ENCODE measurements at regions not wholly inside any gene's neighbourhood (a gene's known extent, or its start where the extent isn't known, plus 50 kb on each side); places are given as distances from the start of the nearest gene placed in this dataset.

DNA sequence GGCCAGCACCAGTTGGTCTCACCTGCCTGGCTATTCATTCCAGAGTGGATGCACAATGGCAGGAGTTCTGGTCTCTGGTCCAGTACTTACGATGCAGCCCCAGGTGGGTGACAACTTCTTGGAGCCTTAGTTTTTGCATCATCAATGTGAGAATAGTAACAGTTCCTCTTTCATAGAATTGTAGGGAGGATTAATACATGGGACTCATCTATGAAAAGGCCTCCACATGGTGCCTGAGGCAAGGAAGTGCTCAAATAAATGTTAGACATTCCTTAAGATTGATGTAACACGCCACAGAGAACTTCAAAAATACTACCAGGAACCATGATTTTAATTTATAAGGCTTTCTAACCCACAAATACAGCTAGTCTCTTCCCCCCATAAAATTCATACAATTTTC is 120.1 kb upstream of the CHST15 start:
- no peak overlapping the region for H3K27ac Mint-ChIP-seq
- H3K36me3 Mint-ChIP-seq, result no peaks in the 10 kb centered on the region
- H3K27me3 Mint-ChIP-seq (ENCODE audit: low read depth in 3 of 3), result peaks cover 3 to 6% (median 4%) of the 10 kb centered on the region in 3 donors
- H3K4me3 Mint-ChIP-seq, result no peak overlapping the region
- H3K4me1 Mint-ChIP-seq, result no peaks in the 10 kb centered on the region
- no peaks in the 10 kb centered on the region for H3K9me3 Mint-ChIP-seq
- no peak for DNase-seq

DNA sequence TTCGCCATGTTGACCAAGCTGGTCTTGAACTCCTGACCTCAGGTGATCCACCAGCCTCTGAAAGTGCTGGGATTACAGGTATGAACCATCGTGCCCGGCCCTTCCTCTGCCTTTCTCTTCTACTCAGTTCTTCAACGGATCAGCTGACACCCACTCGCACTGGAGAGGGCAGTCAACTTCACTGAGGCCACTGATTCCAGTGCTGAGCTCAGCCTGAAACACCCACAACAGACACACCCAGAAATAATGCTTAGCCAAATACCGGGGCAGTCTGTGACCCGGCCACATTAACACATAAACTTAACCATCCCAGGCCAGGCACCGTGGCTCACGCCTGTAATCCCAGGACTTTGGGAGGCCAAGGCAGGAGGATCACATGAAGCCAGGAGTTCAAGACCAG is 119.3 kb upstream of the CHST15 start:
- Mint-ChIP-seq H3K4me3 (no peak overlapping the region), H3K27ac (no peak overlapping the region), H3K36me3 (no peaks in the 10 kb centered on the region), H3K4me1 (no peaks in the 10 kb centered on the region), H3K27me3 (ENCODE audit: low read depth in 3 of 3) (peaks cover 3 to 4% (median 4%) of the 10 kb centered on the region in 3 donors), H3K9me3 (no peaks in the 10 kb centered on the region)
- no peak for DNase-seq

DNA sequence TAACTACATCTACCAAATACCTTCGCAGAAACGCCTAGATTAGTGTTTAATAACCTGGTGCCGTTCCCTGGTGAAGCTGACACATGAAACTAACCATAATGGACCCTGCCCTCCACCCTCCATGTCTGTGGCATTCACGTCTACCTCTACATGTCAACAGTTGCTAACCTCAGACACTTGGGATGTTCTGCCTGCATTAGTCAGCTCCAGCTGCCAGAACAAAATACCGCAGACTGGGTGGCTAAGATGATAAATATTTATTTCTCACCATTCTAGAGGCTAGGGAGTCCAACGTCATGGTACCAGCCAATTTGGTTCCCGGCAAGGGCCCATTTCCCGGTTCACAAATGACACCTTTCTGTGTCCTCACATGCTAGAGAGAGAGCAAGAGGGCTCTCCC is 118.5 kb upstream of the CHST15 start:
- no peaks in the 10 kb centered on the region for H3K9me3 Mint-ChIP-seq
- DNase-seq, result no peak
- H3K36me3 Mint-ChIP-seq, result no peaks in the 10 kb centered on the region
- H3K27me3 Mint-ChIP-seq (ENCODE audit: low read depth in 3 of 3), result peaks cover 2 to 4% (median 2%) of the 10 kb centered on the region in 3 donors
- H3K4me3 Mint-ChIP-seq, result no peak overlapping the region
- H3K27ac Mint-ChIP-seq, result no peak overlapping the region
- H3K4me1 Mint-ChIP-seq, result no peaks in the 10 kb centered on the region

- no peaks in the 10 kb centered on the region for H3K4me1 Mint-ChIP-seq
Observed at GRCh38 chr10:124210263-124210662, 116.9 kb upstream of the CHST15 start.

DNA sequence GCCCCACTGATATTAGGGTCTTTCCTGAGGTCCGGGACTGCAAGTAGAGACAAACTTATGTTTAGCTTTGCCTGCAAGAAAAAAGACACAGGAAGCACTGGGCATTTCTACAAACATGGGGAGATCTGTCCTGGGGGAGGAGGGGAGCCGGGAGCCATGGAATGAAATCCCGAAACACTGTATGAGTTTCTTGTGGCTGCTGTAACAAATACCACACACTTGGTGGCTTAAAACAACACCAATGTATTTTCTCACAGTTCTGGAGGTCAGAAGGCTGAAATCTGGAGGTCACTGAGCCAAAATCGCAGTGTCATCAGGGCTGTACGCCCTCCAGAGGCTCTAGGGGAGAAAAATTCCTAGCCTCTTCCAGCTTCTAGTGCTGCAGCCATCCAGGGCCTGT is 114.0 kb upstream of the CHST15 start:
- Mint-ChIP-seq H3K27me3 (ENCODE audit: low read depth in 3 of 3) (peaks cover 0 to 6% (median 4%) of the 10 kb centered on the region in 3 donors), H3K9me3 (no peaks in the 10 kb centered on the region)

More at GRCh38 chr10:124210263-124210662, 116.9 kb upstream of the CHST15 start:
- H3K9me3 Mint-ChIP-seq, result no peaks in the 10 kb centered on the region
- no peaks in the 10 kb centered on the region for H3K36me3 Mint-ChIP-seq
- H3K27me3 Mint-ChIP-seq (ENCODE audit: low read depth in 3 of 3), result peaks cover 0 to 4% (median 3%) of the 10 kb centered on the region in 3 donors
- no peak overlapping the region for H3K27ac Mint-ChIP-seq
- no peak for DNase-seq
- H3K4me3 Mint-ChIP-seq, result no peak overlapping the region

DNA sequence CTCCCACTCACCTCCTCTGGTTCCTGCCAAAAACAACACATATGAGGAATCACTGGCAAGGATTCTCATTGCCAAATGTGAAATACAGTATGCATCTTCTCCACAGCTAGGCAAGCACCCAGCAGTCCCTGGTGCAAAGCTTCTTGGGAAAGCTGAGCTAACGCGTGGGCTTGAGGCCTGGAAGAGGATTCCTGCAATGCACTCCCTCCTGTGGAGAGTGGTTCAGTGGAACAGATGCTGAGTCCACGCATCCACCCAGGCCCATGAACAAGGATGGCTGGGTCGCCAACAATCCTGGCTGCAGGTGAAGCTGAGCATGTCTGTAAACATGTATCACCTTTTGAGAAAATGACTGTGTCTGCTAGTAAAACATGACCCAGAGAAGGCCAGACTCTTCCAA is 113.2 kb upstream of the CHST15 start:
- DNase-seq, result no peak
- no peaks in the 10 kb centered on the region for H3K4me1 Mint-ChIP-seq
- no peaks in the 10 kb centered on the region for H3K9me3 Mint-ChIP-seq
- H3K36me3 Mint-ChIP-seq, result no peaks in the 10 kb centered on the region
- H3K4me3 Mint-ChIP-seq, result no peak overlapping the region
- peaks cover 0 to 4% (median 4%) of the 10 kb centered on the region in 3 donors for H3K27me3 Mint-ChIP-seq (ENCODE audit: low read depth in 3 of 3)
- H3K27ac Mint-ChIP-seq, result no peak overlapping the region

More for the DNA sequence above, 114.0 kb upstream of the CHST15 start:
- H3K36me3 Mint-ChIP-seq, result no peaks in the 10 kb centered on the region
- DNase-seq, result no peak
- H3K27ac Mint-ChIP-seq, result no peak overlapping the region
- H3K4me1 Mint-ChIP-seq, result no peaks in the 10 kb centered on the region
- H3K4me3 Mint-ChIP-seq, result no peak overlapping the region

DNA sequence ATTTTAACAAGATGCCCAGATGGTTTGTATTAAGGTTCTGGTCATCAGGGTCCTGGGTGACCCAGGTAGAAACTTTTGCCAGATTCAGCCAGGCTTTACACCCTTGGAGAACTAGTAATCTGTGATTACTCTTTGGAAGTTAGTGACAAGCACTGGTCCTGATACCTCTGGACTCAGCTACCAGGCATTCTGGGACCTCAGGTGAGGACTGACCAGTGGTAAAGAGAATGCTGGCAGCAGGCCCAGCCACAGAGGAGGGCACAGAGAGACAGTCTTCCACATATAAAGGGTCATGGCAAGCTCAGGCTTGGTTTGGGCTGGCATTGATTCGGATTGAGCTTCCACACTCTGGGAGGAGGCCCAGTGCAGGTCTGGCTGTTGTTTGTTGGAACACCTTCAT is 112.0 kb upstream of the CHST15 start:
- H3K27ac Mint-ChIP-seq, result no peak overlapping the region
- H3K27me3 Mint-ChIP-seq (ENCODE audit: low read depth in 3 of 3), result peaks cover 0 to 7% (median 5%) of the 10 kb centered on the region in 3 donors
- H3K9me3 Mint-ChIP-seq, result no peaks in the 10 kb centered on the region
- no peaks in the 10 kb centered on the region for H3K36me3 Mint-ChIP-seq
- no peak for DNase-seq
- H3K4me1 Mint-ChIP-seq, result no peaks in the 10 kb centered on the region
- H3K4me3 Mint-ChIP-seq, result no peak overlapping the region

- no peak for DNase-seq
- H3K27me3 Mint-ChIP-seq (ENCODE audit: low read depth in 3 of 3), result peaks cover 3 to 8% (median 6%) of the 10 kb centered on the region in 3 donors
- H3K36me3 Mint-ChIP-seq, result no peaks in the 10 kb centered on the region
- H3K27ac Mint-ChIP-seq, result no peak overlapping the region
- no peaks in the 10 kb centered on the region for H3K9me3 Mint-ChIP-seq
- H3K4me1 Mint-ChIP-seq, result no peaks in the 10 kb centered on the region
- no peak overlapping the region for H3K4me3 Mint-ChIP-seq
Observed at GRCh38 chr10:124204726-124205125, 111.3 kb upstream of the CHST15 start.

GRCh38 chr10:124200011-124200410 is 106.6 kb upstream of the CHST15 start:
- Mint-ChIP-seq H3K36me3 (peaks cover 0 to 4% (median 0%) of the 10 kb centered on the region in 3 donors), H3K4me3 (no peak overlapping the region), H3K27ac (no peak overlapping the region), H3K4me1 (no peaks in the 10 kb centered on the region), H3K27me3 (ENCODE audit: low read depth in 3 of 3) (peaks cover 4 to 9% (median 7%) of the 10 kb centered on the region in 3 donors), H3K9me3 (no peaks in the 10 kb centered on the region)
- DNase-seq, result no peak

- Mint-ChIP-seq H3K27me3 (ENCODE audit: low read depth in 3 of 3) (peaks cover 4 to 8% (median 7%) of the 10 kb centered on the region in 3 donors), H3K4me1 (no peaks in the 10 kb centered on the region), H3K27ac (no peak overlapping the region), H3K4me3 (no peak overlapping the region), H3K36me3 (peaks cover 0 to 4% (median 0%) of the 10 kb centered on the region in 3 donors), H3K9me3 (no peaks in the 10 kb centered on the region)
- no peak for DNase-seq
Observed at GRCh38 chr10:124198871-124199270, 105.5 kb upstream of the CHST15 start.

- peaks cover 0 to 4% (median 0%) of the 10 kb centered on the region in 3 donors for H3K36me3 Mint-ChIP-seq
- H3K4me3 Mint-ChIP-seq, result no peak overlapping the region
- H3K9me3 Mint-ChIP-seq, result no peaks in the 10 kb centered on the region
- no peaks in the 10 kb centered on the region for H3K4me1 Mint-ChIP-seq
- DNase-seq, result no peak
- no peak overlapping the region for H3K27ac Mint-ChIP-seq
- peaks cover 6 to 8% (median 7%) of the 10 kb centered on the region in 3 donors for H3K27me3 Mint-ChIP-seq (ENCODE audit: low read depth in 3 of 3)
Observed at GRCh38 chr10:124198125-124198501, 104.7 kb upstream of the CHST15 start.

- peaks cover 0 to 4% (median 0%) of the 10 kb centered on the region in 3 donors for H3K36me3 Mint-ChIP-seq
- H3K27me3 Mint-ChIP-seq (ENCODE audit: low read depth in 3 of 3), result peaks cover 6 to 8% (median 7%) of the 10 kb centered on the region in 3 donors
- H3K9me3 Mint-ChIP-seq, result no peaks in the 10 kb centered on the region
- H3K4me3 Mint-ChIP-seq, result no peak overlapping the region
- no peak overlapping the region for H3K27ac Mint-ChIP-seq
- no peaks in the 10 kb centered on the region for H3K4me1 Mint-ChIP-seq
- DNase-seq, result no peak
Observed at GRCh38 chr10:124197371-124198124, 104.2 kb upstream of the CHST15 start.

DNA sequence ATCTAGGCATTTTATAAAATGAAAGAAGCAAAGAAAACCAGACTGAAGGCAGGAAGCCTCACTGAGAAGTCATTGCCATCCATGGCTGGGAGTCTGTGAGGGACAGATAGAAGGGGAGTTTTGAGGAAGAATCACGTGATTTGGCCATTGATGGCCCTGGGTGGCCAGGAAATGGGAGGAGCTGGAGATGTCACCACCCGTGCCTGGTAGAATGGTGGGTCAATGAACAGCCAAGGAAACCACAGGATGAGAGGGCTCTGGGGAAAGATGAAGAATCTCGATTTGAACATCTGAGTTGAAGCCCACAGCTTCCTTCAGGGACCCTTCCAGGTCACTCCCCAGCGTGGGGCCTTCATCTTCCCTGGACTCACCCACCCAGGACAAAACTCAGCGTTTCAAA is 103.3 kb upstream of the CHST15 start:
- Mint-ChIP-seq H3K4me3 (no peak overlapping the region), H3K27me3 (ENCODE audit: low read depth in 3 of 3) (peaks cover 6 to 8% (median 7%) of the 10 kb centered on the region in 3 donors), H3K27ac (no peak overlapping the region), H3K36me3 (peaks cover 0 to 4% (median 0%) of the 10 kb centered on the region in 3 donors), H3K4me1 (no peaks in the 10 kb centered on the region), H3K9me3 (no peaks in the 10 kb centered on the region)
- DNase-seq, result no peak

DNA sequence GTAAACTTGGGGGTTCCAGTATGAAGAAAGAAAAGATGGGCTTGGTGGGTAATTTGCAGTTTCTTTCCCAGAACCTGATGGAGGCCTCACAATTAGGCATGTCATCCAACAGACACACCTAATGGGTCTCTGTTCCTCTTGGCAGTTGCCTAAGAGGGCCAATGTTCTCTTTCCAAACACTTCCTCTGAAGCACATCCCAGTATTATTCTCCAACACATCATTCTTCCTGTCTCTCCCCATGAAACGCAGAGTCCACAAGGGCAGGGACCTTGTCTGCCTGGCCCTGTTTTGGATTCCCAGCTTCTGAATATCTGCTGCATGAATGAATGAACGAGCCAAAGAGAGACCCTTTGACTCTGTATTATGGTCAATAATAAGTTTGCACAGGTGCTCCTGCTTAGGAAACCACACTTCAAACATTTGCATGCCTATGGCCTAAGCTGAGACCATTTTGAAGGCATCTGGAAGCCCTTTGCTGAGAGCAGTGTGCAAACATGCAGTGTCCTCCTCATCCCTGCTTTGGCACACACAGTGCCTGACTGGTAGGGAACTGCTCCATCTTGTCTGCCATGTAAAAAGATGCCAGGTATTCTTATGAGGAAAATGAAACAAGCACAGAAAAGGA is 100.9 kb upstream of the CHST15 start:
- Mint-ChIP-seq H3K27ac (no peak overlapping the region), H3K9me3 (no peaks in the 10 kb centered on the region), H3K27me3 (ENCODE audit: low read depth in 3 of 3) (peaks cover 6 to 12% (median 6%) of the 10 kb centered on the region in 3 donors), H3K36me3 (peaks cover 0 to 4% (median 0%) of the 10 kb centered on the region in 3 donors), H3K4me1 (no peaks in the 10 kb centered on the region), H3K4me3 (no peak overlapping the region)
- no peak for DNase-seq

Measured in immature natural killer cell (primary cell).